ENCODE measurements at regions not wholly inside any gene's neighbourhood (a gene's known extent, or its start where the extent isn't known, plus 50 kb on each side); places are given as distances from the start of the nearest gene placed in this dataset.

- no peak overlapping the region for H3K4me3 ChIP-seq
- no peaks in the 10 kb centered on the region for H3K36me3 ChIP-seq
- H3K27me3 ChIP-seq: no peaks in the 10 kb centered on the region
- no peaks in the 10 kb centered on the region for H3K4me1 ChIP-seq
- WGBS, 2 donors: 72 to 76% methylated on average over 6 of the region's 6 CpGs
- H3K9me3 ChIP-seq: no peaks in the 10 kb centered on the region
- ATAC-seq (ENCODE audit: low FRiP score in 2 of 2): no peak
- no peak overlapping the region for H3K27ac ChIP-seq
- no peak for DNase-seq
- TF ChIP-seq CTCF (IDR thresholded peaks at IDR 0.05) (no peak), POLR2A (IDR thresholded peaks at IDR 0.05) (no peak), POLR2AphosphoS5 (IDR thresholded peaks at IDR 0.05) (no peak), EP300 (IDR thresholded peaks at IDR 0.05) (no peak)
These were observed 595.7 kb upstream of the ARID1B start for GRCh38 chr6:156181506-156181905.

DNA sequence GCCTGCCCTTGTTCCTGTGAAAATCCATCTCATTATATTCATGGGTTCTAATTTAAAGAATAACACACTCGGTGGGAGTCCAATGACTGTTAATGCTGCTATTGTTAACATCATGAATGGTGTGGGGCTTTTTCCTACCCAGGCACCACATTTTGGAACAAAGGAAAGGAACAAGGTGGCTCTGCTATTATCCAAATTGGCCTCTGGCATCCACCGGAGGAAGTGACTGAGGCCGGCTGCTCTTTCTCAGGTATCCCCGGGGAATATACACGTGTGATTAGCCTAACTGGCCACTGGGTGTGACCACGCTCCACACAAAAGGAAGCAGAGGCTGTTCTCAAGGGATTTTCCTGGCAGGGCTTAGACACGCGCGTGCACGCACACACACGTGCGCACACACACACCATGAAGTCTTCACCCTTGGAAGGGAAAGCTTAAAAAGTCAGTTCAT is 601.2 kb upstream of the ARID1B start:
- Histone ChIP-seq H3K36me3 (no peaks in the 10 kb centered on the region), H3K4me3 (no peak overlapping the region), H3K9me3 (no peaks in the 10 kb centered on the region), H3K27me3 (no peaks in the 10 kb centered on the region), H3K4me1 (no peaks in the 10 kb centered on the region), H3K27ac (no peak overlapping the region)
- 46 to 53% methylated on average over 3 to 12 of the region's 12 CpGs for WGBS, 2 donors
- DNase-seq: peak; percentile 26 to 44
- peak in 2 of 6 experiments; percentile 21 to 32 for TF ChIP-seq CTCF (IDR thresholded peaks at IDR 0.05)
- no peak for TF ChIP-seq EP300 (IDR thresholded peaks at IDR 0.05)
- peak in 1 of 2 donors; percentile 37 for ATAC-seq (ENCODE audit: low FRiP score in 2 of 2)

GRCh38 chr6:156175433-156175832 is 601.7 kb upstream of the ARID1B start:
- H3K9me3 ChIP-seq: no peaks in the 10 kb centered on the region
- no peak overlapping the region for H3K4me3 ChIP-seq
- H3K36me3 ChIP-seq: no peaks in the 10 kb centered on the region
- WGBS, 2 donors: 59 to 60% methylated on average over 3 of the region's 3 CpGs
- TF ChIP-seq POLR2AphosphoS5 (IDR thresholded peaks at IDR 0.05) (no peak), POLR2A (IDR thresholded peaks at IDR 0.05) (no peak), CTCF (IDR thresholded peaks at IDR 0.05) (no peak), EP300 (IDR thresholded peaks at IDR 0.05) (no peak)
- no peaks in the 10 kb centered on the region for H3K27me3 ChIP-seq
- ATAC-seq (ENCODE audit: low FRiP score in 2 of 2): no peak
- DNase-seq: no peak
- H3K27ac ChIP-seq: no peak overlapping the region
- H3K4me1 ChIP-seq: no peaks in the 10 kb centered on the region

DNA sequence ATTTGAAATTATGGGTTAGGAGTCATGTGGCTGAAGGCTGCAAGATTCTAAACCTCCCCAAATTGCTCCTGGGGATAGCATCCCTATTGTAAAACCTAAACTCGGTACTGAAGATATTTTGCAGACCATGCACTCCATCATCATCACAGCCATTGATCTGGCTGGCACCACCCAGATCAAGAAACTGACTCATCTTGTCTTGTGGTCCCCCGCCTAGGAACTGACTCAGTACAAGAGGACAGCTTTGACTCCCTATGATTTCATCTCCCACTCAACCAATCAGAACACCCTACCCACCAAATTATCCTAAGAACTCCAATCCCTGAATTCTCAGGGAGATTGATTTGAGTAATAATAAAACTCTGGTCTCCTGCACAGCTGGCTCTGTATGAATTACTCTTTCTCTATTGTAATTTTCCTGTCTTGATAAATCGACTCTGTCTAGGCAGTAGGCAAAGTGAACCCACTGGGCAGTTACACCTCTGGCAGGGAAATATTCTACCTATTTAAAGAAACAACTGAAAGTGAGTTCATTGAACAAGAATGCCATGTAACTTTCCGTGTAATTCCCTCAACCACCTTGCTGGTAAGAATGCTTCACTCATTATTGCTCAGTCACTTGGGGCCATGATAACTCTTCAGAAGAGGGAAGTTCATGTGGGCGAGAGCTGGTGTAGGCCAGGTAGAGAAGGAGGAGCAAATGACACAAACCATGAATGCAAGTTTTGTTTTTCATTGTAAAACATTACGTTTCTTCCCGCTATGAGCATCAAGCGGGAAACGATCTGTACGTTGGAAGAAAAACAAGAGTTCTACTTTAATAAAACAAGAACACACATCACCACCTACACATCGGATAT is 602.9 kb upstream of the ARID1B start:
- WGBS, 2 donors: 88 to 90% methylated on average over 11 of the region's 11 CpGs
- H3K4me1 ChIP-seq: no peaks in the 10 kb centered on the region
- H3K36me3 ChIP-seq: no peaks in the 10 kb centered on the region
- no peak for TF ChIP-seq EP300 (IDR thresholded peaks at IDR 0.05)
- TF ChIP-seq CTCF (IDR thresholded peaks at IDR 0.05): no peak
- no peak for TF ChIP-seq POLR2A (IDR thresholded peaks at IDR 0.05)
- no peak for TF ChIP-seq POLR2AphosphoS5 (IDR thresholded peaks at IDR 0.05)
- no peak overlapping the region for H3K4me3 ChIP-seq
- no peaks in the 10 kb centered on the region for H3K9me3 ChIP-seq
- ATAC-seq (ENCODE audit: low FRiP score in 2 of 2) (no peak), DNase-seq (no peak)
- no peaks in the 10 kb centered on the region for H3K27me3 ChIP-seq
- H3K27ac ChIP-seq: no peak overlapping the region

GRCh38 chr6:156169371-156169770 is 607.8 kb upstream of the ARID1B start:
- 43 to 54% methylated on average over 1 of the region's 1 CpG for WGBS, 2 donors
- no peaks in the 10 kb centered on the region for H3K4me1 ChIP-seq
- ATAC-seq (ENCODE audit: low FRiP score in 2 of 2): no peak
- TF ChIP-seq POLR2A (IDR thresholded peaks at IDR 0.05): no peak
- TF ChIP-seq CTCF (IDR thresholded peaks at IDR 0.05): no peak
- no peaks in the 10 kb centered on the region for H3K36me3 ChIP-seq
- no peak for DNase-seq
- no peak overlapping the region for H3K4me3 ChIP-seq
- no peak overlapping the region for H3K27ac ChIP-seq
- no peaks in the 10 kb centered on the region for H3K9me3 ChIP-seq
- no peaks in the 10 kb centered on the region for H3K27me3 ChIP-seq

Data from upper lobe of left lung (tissue), 6 donors.